ENCODE measurements at regions not wholly inside any gene's neighbourhood (a gene's known extent, or its start where the extent isn't known, plus 50 kb on each side); places are given as distances from the start of the nearest gene placed in this dataset.

- TF ChIP-seq CTCF (IDR thresholded peaks at IDR 0.05) = no peak
- TF ChIP-seq POLR2A (IDR thresholded peaks at IDR 0.05) = no peak
These were observed 270.0 kb downstream of the TLE3 start for GRCh38 chr15:69827751-69828150.

All from vagina (tissue), 2 donors.